Progenitor cell of endocrine pancreas (in vitro differentiated cells): ENCODE measurements at regions not wholly inside any gene's neighbourhood (a gene's known extent, or its start where the extent isn't known, plus 50 kb on each side); places are given as distances from the start of the nearest gene placed in this dataset.

Experiments used
- DNase-seq: peaks from one replicate; pipeline ENCODE4 v3.0.0; 2021; ENCODE audit warnings: low spot score; ENCODE audit not compliant: unreplicated experiment
- H3K27ac Mint-ChIP-seq: 2 replicates; pipeline ENCODE4 v1.8.0; 2021; ENCODE audit warnings: mild to moderate bottlenecking, moderate library complexity, mixed read lengths
- H3K27me3 Mint-ChIP-seq: 2 replicates; pipeline ENCODE4 v1.8.0; 2021; ENCODE audit warnings: mixed read lengths
- H3K36me3 Mint-ChIP-seq: 2 replicates; pipeline ENCODE4 v1.8.0; 2022; ENCODE audit warnings: mixed read lengths; ENCODE audit not compliant: insufficient read depth
- H3K4me1 Mint-ChIP-seq: 2 replicates; pipeline ENCODE4 v1.8.0; 2021; ENCODE audit warnings: low read depth, mixed read lengths
- H3K4me3 Mint-ChIP-seq: 2 replicates; pipeline ENCODE4 v1.8.0; 2021; ENCODE audit warnings: low read depth, mild to moderate bottlenecking, moderate library complexity, mixed read lengths
- H3K9me3 Mint-ChIP-seq: 2 replicates; pipeline ENCODE4 v1.8.0; 2021; ENCODE audit warnings: low read depth, mixed read lengths
- CTCF ChIP-seq: fragments of 200-600 bp; sonication (generic); IDR thresholded peaks from one replicate; pipeline ENCODE4 v1.5.0; 2021; ENCODE audit warnings: antibody characterized with exemption, mild to moderate bottlenecking; ENCODE audit not compliant: unreplicated experiment

GRCh38 chr20:10769700-10770099 is 95.9 kb upstream of the JAG1 start:
- no peak for DNase-seq
- Mint-ChIP-seq H3K27ac (no peak overlapping the region), H3K9me3 (peaks cover 3% of the 10 kb centered on the region), H3K4me1 (peaks cover 9% of the 10 kb centered on the region), H3K4me3 (no peak overlapping the region), H3K36me3 (no peaks in the 10 kb centered on the region), H3K27me3 (peaks cover under 1% of the 10 kb centered on the region)
- no peak for TF ChIP-seq CTCF

- no peaks in the 10 kb centered on the region for H3K36me3 Mint-ChIP-seq
- DNase-seq, result no peak
- no peak overlapping the region for H3K4me3 Mint-ChIP-seq
- H3K9me3 Mint-ChIP-seq, result peaks cover 3% of the 10 kb centered on the region
- TF ChIP-seq CTCF, result no peak
- no peak overlapping the region for H3K27ac Mint-ChIP-seq
- peaks cover 9% of the 10 kb centered on the region for H3K4me1 Mint-ChIP-seq
- no peaks in the 10 kb centered on the region for H3K27me3 Mint-ChIP-seq
Observed at GRCh38 chr20:10770753-10771152, 97.0 kb upstream of the JAG1 start.

GRCh38 chr20:10771435-10772140 is 97.8 kb upstream of the JAG1 start:
- Mint-ChIP-seq H3K27me3 (no peaks in the 10 kb centered on the region), H3K4me1 (peaks cover 9% of the 10 kb centered on the region), H3K36me3 (no peaks in the 10 kb centered on the region), H3K4me3 (no peak overlapping the region), H3K9me3 (peaks cover 3% of the 10 kb centered on the region), H3K27ac (no peak overlapping the region)
- DNase-seq, result no peak
- TF ChIP-seq CTCF, result no peak

GRCh38 chr20:10774357-10774943 is 100.7 kb upstream of the JAG1 start:
- no peak overlapping the region for H3K4me3 Mint-ChIP-seq
- no peaks in the 10 kb centered on the region for H3K27me3 Mint-ChIP-seq
- no peak for TF ChIP-seq CTCF
- no peaks in the 10 kb centered on the region for H3K36me3 Mint-ChIP-seq
- H3K4me1 Mint-ChIP-seq, result peaks cover 22% of the 10 kb centered on the region
- H3K9me3 Mint-ChIP-seq, result no peaks in the 10 kb centered on the region
- no peak overlapping the region for H3K27ac Mint-ChIP-seq
- no peak for DNase-seq

- no peaks in the 10 kb centered on the region for H3K36me3 Mint-ChIP-seq
Observed at GRCh38 chr20:10777710-10778109, 103.9 kb upstream of the JAG1 start.

More at GRCh38 chr20:10777710-10778109, 103.9 kb upstream of the JAG1 start:
- Mint-ChIP-seq H3K4me1 (peaks cover 36% of the 10 kb centered on the region), H3K4me3 (no peak overlapping the region), H3K27me3 (peaks cover 13% of the 10 kb centered on the region), H3K27ac (no peak overlapping the region), H3K9me3 (no peaks in the 10 kb centered on the region)
- TF ChIP-seq CTCF, result no peak
- no peak for DNase-seq
